ENCODE measurements at regions not wholly inside any gene's neighbourhood (a gene's known extent, or its start where the extent isn't known, plus 50 kb on each side); places are given as distances from the start of the nearest gene placed in this dataset.
A peak's percentile ranks its signal among the peaks of the same experiment; 100 is the strongest.
"Not testable (repeated sequence)": the region's sequence is repeated elsewhere in the genome, so short reads cannot be mapped to it uniquely, and the experiment has no call there.

DNA sequence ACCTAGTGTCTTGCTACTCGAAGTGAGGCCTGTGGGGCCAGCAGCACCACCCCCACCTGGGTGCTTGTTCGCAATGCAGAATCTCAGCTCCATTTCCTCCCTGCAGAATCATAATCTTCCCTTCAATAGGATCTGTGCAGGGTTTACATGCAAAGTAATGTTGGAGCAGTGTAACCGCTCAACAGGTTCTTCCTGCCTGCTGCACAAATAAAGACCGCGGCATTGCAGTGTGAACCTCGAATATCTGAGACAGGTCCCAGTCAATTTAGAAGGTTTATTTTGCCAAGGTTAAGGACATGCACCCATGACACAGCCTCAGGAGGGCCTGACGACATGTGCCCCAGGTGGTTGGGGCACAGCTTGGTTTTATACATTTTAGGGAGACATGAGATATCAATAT, 119.2 kb downstream of the TLR5 start:
- DNase-seq (ENCODE audit: low read depth) = no peak

- not testable (repeated sequence) for DNase-seq (ENCODE audit: low read depth)
These were observed 118.6 kb downstream of the TLR5 start for GRCh38 chr1:223024486-223024885.

DNA sequence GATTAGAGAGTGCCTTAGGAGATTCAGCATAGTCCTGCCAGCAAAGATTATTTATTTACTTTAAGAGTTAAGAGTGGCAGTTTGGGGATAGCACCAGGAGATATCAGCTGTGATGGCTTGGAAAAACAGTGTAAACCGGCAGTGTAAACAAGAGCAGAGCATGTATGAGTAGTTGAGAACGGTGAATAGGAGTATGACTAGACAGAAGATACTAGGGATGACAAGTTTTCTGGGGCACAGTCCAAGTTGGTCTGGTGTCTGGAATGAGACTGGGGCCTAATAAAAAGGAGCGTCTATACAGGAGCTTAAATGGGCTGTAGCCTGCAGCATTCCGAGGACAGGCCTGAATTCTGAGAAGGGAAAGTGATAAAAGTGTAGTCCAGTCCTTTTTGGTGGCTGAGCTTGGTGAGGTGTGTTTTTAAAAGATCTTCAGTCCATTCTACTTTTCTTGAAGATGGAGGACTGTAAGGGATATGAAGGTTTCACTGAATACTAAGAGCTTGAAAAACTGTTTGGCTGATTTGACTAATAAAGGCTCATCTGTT, 117.8 kb downstream of the TLR5 start:
- not testable (repeated sequence) for DNase-seq (ENCODE audit: low read depth)

GRCh38 chr1:223026639-223027038, 116.4 kb downstream of the TLR5 start:
- DNase-seq (ENCODE audit: low read depth) = not testable (repeated sequence)

DNA sequence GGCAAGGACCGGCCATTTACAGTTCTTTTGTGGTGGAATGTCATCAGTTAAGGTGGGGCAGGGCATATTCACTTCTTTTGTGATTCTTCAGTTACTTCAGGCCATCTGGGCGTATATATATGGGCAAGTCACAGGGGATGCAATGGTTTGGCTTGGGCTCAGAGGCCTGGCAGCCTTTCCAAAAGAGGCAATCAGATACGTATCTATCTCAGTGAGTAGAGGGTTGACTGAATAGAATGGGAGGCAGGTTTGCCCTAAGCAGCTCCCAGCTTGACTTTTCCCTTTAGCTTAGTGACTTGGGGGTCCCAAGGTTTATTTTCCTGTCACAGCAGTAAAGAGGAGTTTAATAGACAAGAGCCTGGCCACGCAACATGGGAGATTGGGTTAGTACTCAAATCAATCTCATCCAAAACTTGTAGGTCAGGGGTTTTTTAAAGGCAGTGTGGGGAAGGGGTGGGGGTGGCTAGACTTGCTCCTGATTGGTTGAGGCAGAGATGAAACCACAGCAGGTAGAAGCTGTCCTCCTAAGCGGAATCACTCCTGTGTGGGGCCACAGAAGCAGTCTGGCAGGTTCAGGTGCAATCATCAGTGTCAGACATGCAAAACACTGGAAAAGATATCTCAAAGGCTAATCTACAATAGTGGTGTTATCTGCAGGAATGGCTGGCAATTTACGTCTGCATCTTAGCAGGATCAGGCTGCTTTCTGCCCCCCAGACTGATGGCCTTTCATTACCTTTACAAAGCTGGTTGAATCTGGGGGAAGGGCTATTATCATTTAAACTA, 112.9 kb downstream of the TLR5 start:
- no peak for DNase-seq (ENCODE audit: low read depth)

DNA sequence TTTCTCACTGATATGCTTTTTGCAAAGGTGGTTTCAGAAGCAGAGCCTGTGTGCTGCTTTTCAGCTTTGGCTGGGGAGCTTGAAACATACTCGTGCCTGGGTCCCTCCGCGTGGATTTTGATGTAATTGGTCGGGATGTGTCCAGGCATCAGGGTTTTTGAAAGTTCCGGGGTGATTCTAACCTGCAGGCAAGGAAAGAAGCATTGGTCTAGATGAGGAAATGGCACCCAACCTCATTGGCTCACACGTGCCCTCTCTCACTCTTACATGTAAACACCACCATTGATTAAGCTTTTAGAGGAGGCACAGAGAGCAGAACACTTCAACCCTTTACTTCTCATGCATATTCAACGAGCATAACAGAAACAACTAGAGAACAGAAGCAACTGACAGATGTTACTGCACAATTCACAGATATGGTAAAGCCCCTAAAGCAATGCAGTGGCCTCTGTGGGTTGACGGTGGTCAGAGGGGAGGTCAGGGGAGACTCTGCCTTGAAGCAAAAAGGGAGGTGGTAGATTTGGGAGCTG, 112.1 kb downstream of the TLR5 start:
- no peak for DNase-seq (ENCODE audit: low read depth)

DNA sequence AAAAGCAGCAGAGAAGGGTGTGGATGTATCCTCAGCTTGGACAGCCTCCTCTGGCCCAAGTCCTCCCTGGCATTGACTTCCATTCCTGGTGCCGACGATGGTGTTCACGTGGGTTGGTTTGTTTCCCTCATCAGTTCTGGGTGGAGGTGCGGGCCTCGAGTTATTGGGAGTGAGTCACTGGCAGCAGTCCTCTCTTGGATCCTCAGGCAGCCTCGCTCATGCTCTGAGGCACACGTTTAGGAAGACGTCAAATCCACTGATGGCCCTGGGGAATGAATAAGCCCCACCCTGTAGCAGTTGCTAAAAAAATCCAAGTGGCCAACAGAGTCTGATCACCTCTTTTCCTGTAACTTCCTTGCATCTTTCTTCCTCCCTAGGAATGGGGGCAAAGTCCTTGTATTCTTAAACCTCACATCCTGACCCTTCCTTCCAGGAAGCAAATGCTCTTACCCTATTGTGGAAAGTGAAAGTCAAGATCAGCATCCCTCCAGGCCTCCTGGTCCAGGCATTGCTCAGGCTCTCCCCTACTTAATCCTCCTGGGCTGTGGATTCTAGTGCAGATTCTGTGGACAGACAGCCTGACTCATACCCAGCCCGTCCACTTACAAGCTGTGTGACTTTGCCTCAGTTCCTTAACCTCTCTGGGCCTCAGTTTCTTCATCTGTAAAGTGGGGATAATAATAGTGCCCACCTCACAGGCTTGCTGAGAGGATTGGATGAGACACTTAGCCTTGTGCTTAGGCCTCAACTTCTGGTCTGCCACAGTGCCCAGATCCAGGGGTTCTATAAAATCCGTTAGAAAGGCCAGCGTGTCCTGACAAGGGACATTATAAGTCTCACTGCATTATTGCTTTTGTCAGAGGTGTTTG, 111.1 kb downstream of the TLR5 start:
- DNase-seq (ENCODE audit: low read depth) = peak; percentile 40

- no peak for DNase-seq (ENCODE audit: low read depth)
These were observed 109.4 kb downstream of the TLR5 start for GRCh38 chr1:223033658-223034057.

DNA sequence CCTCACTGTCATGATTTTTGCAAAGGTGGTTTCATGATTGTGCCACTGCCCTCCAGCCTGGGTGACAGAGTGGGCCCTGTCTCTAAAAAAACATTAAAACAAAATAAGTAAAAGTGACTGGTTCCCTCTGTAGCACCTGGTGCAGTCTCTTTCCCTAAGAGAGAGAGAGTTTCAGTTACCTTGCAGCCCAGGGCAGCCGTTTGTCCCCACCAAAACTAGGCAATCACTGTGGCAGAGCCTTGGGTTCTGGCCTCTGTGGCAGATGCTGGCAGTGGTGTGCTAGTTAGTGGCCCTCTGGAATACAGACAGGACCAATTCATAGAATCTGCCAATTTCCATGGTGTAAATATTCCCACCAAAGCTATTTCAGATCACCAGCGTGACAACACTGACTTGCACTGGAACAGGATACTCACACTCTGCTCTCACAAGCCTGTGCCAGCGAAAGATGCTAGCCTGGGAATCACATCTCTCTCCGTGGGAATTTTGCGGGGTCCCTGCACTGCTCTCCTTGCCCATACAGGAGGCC, 108.7 kb downstream of the TLR5 start:
- DNase-seq (ENCODE audit: low read depth) = no peak

- DNase-seq (ENCODE audit: low read depth) = no peak
These were observed 107.1 kb downstream of the TLR5 start for GRCh38 chr1:223035724-223036478.

GRCh38 chr1:223036479-223036845, 106.6 kb downstream of the TLR5 start:
- DNase-seq (ENCODE audit: low read depth) = no peak

DNA sequence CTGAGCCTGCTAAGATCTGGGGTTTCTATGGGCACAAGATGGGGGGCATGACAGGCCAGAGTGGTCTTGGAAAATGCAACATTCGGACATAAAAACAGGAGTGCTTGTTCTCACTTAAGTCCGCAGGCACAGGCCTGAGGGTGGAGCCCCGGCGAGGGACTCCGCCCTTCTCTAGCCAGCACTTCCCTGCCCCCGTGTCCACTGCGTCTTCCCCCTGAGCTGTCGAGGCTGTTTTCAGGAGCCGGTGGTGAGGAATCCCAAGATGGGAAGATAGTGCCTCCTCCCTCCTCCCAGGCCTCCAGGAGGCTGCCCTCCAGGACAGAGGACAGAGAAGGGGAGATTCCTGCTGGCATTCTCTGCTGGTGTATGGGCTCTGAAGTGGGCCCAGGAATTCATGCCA, 105.2 kb downstream of the TLR5 start:
- DNase-seq (ENCODE audit: low read depth) = no peak

DNA sequence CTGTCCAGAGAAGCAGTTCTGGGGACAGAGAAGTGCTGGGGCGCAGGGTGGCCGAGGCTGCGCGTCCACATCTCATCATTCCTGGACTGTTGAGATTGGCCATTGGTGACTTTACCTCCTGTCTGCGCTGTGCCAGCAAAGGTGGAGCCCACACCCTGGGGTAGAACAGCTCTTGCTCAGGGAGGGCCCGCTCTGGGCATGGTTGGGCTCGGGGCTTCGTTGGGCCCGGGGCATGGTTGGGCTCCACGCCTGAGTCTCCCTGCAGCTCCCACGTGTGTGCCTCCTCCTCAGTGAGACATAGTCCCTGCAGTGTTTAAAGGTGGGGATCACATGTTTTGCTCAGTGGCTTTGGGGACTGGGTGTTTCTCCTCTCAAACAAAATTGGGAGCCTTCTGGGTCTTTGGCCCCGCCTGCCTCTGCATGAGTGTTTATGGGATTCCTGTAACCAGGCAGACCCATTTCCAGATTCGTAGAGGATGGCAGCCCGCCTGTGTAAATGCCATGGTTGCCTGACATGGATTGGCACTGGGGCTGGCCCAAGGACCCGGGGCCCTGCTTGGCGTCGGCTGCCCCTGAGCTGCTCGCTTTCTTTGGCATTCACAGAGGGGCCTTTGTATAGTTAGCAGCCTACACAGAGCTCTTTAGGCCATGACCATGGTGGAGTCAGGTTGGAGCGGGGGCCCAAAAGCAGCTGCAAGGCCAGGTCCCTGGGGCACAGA, 104.6 kb downstream of the TLR5 start:
- DNase-seq (ENCODE audit: low read depth) = no peak

DNA sequence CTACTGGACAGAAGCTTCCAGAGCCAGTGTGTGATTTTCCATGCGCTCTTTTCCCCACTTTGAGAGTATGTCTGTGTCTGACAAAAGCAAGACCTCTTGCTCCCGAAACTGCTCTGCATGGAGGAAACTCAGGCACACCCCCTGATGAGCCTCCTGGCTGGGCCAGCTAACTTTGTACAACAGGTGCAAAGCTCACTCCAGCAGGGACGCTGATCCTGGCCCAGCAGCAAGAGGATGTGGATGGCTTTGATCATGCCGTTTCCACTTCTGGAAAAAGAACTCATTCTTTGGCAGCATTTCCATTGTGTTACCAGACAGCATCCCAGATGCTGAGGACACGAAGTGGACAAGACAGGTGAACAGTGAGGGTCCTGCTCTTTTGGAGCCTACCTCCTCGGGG, 103.1 kb downstream of the TLR5 start:
- DNase-seq (ENCODE audit: low read depth) = no peak

- DNase-seq (ENCODE audit: low read depth) = peak; percentile 11
These were observed 101.6 kb downstream of the TLR5 start for GRCh38 chr1:223041481-223041880.

DNA sequence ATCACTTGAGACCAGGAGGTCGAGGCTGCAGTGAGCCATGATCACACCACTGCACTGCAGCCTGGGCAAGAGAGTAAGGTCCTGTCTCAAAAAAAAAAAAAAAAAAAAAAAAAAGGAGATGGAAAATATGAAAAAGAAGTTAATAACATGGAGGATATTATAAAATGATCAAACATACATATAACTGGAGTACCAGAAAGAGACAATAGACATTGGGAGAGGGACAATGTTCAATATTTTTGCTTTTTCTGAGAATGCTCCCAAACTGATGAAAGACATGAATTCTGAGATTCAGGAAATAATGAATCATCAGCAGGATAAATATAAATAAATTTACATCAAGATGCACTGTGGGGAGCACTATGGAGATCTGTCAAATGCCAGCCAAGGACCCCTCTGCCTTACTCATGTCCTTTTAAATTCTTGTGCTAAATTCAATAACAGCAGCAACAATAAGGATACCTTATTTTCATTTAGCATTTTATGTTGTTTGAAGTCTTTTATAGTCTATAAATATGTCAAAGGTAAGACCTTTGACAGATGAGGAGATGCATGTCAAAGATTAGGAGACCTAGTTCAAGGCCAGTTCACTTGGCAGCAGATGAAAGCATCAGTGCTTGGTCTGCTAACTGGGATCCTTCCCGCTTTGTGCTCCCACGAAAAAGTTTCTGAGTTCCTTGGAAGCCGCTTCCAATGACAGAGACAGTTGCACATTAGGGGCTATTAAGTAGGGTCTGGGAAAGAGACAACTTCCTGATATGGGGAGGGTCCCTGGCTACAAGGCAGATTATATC, 97.7 kb downstream of the TLR5 start:
- no peak for DNase-seq (ENCODE audit: low read depth)

- DNase-seq (ENCODE audit: low read depth) = no peak
These were observed 97.0 kb downstream of the TLR5 start for GRCh38 chr1:223046011-223046410.

DNA sequence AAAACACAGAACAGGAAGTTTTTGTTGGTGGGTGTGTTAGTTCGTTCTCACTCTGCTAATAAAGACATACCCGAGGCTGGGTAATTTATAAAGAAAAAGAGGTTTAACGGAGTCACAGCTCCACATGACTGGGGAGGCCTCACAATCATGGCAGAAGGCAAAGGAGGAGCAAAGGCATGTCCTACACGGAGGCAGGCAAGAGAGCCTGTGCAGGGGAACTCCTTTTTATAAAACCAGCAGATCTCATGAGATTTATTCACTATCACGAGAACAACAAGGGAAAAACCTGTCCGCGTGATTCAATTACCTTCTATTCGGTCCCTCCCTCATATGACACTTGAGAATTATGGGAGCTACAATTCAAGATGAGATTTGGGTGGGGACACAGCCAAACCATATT, 96.6 kb downstream of the TLR5 start:
- DNase-seq (ENCODE audit: low read depth) = not testable (repeated sequence)

GRCh38 chr1:223048026-223048425, 95.0 kb downstream of the TLR5 start:
- DNase-seq (ENCODE audit: low read depth) = no peak

DNA sequence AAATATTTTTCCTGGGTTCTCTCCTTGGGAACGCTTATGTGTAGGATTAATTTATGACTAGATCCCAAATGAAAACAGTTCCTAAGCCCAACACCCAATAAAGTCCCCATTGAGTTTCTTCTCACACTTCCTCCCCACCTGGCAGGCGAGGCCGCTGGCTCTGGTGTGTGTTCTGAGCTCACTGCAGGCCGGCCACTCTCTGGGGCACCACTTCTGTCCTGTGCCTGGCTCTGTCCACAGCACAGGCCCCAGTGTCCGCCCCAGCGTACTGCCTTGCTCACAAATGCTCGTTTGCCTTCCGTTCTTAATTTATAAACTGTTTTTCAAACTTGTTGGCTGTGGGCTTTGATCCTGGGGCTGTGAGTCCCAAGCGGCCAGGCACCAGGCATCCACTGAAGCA, 90.6 kb downstream of the TLR5 start:
- no peak for DNase-seq (ENCODE audit: low read depth)
